H1 (cell line): ENCODE measurements at regions not wholly inside any gene's neighbourhood (a gene's known extent, or its start where the extent isn't known, plus 50 kb on each side); places are given as distances from the start of the nearest gene placed in this dataset.

ENCODE experiments used
- CTCF ChIP-seq, 3 experiments: IDR thresholded peaks; 1 replicate in 2 of 3; 2 replicates in 1 of 3; pipeline versions ENCODE4 v1.5.1 to v1.6.1; 2011; ENCODE audit warnings: low read length in 3 of 3, mild to moderate bottlenecking in 3 of 3, inconsistent platforms in 2 of 3, low read depth in 1 of 3, moderate library complexity in 1 of 3; ENCODE audit not compliant: insufficient read depth in 1 of 3; ENCODE audit errors: control extremely low read depth in 1 of 3
- GTF2F1 ChIP-seq: IDR thresholded peaks from 2 replicates; pipeline ENCODE4 v1.6.1; 2012; ENCODE audit warnings: low read depth, low read length, improper control_type of control experiment, borderline replicate concordance
- POLR2A ChIP-seq, 2 experiments: IDR thresholded peaks; 1 replicate in 1 of 2; 2 replicates in 1 of 2; pipeline ENCODE4 v1.6.1; 2011; ENCODE audit warnings: low read depth in 2 of 2, low read length in 2 of 2, mild to moderate bottlenecking in 2 of 2; ENCODE audit errors: control extremely low read depth in 1 of 2

- TF ChIP-seq CTCF (IDR thresholded peaks at IDR 0.05; ENCODE audit: control extremely low read depth in 1 of 3, insufficient read depth in 1 of 3, low read depth in 1 of 3, low read length in 3 of 3), result no peak
- TF ChIP-seq POLR2A (IDR thresholded peaks at IDR 0.05; ENCODE audit: control extremely low read depth in 1 of 2, low read depth in 2 of 2, low read length in 2 of 2), result no peak
- no peak for TF ChIP-seq GTF2F1
Measured at GRCh38 chr3:176948151-176948550, 249.1 kb downstream of the TBL1XR1 start.
